ENCODE measurements at regions not wholly inside any gene's neighbourhood (a gene's known extent, or its start where the extent isn't known, plus 50 kb on each side); places are given as distances from the start of the nearest gene placed in this dataset.

- POLR2A ChIA-PET (ENCODE audit: unreplicated experiment): no interaction called here
- DNase-seq: no peak
- Histone ChIP-seq H2AK9ac (replicated peaks; ENCODE audit: low read depth, low read length, poor library complexity) (no peak overlapping the region), H3K9me3 (ENCODE audit: control insufficient read depth, insufficient read depth, low read length) (peaks cover 6% of the 10 kb centered on the region; the same call in 1 of the 2 replicates), H3K4ac (ENCODE audit: low read depth, low read length) (no peak overlapping the region), H2BK120ac (ENCODE audit: low read depth, low read length) (no peak overlapping the region), H3K27me3 (ENCODE audit: control insufficient read depth, insufficient read depth, low read length) (no peaks in the 10 kb centered on the region), H4K5ac (ENCODE audit: low read depth, low read length) (no peak overlapping the region), H4K20me1 (ENCODE audit: insufficient read depth, low read length) (no peaks in the 10 kb centered on the region), H2BK15ac (ENCODE audit: low read depth, low read length) (no peak overlapping the region), H3K4me3 (ENCODE audit: insufficient read depth, low read depth, low read length) (no peak overlapping the region), H3K4me1 (ENCODE audit: control insufficient read depth, insufficient read depth, low read length) (no peaks in the 10 kb centered on the region), H3K9ac (ENCODE audit: low read depth, low read length) (no peak overlapping the region), H4K91ac (ENCODE audit: insufficient read depth, low read depth, low read length) (no peak overlapping the region), H3K14ac (replicated peaks; ENCODE audit: low read depth, low read length) (no peak overlapping the region), H3K23ac (ENCODE audit: low read depth, low read length) (no peak overlapping the region), H3K18ac (ENCODE audit: low read depth, low read length) (no peak overlapping the region), H2BK20ac (ENCODE audit: low read depth, low read length) (no peak overlapping the region), H3K36me3 (ENCODE audit: control insufficient read depth, insufficient read depth, low read length) (no peaks in the 10 kb centered on the region), H4K8ac (ENCODE audit: low read depth in 2 of 2, low read length in 2 of 2) (no peak overlapping the region), H3K4me2 (ENCODE audit: low read depth, low read length) (no peak overlapping the region), H3K9me1 (ENCODE audit: insufficient read depth, low read length) (no peaks in the 10 kb centered on the region), H2AK5ac (ENCODE audit: low read depth, low read length) (no peak overlapping the region), H3K56ac (ENCODE audit: extremely low read depth, insufficient read depth, low read length) (no peak overlapping the region), H3K79me1 (ENCODE audit: low read depth in 1 of 2, low read length in 2 of 2) (no peaks in the 10 kb centered on the region), H3K27ac (ENCODE audit: insufficient read depth, low read length) (no peak overlapping the region), H2AFZ (replicated peaks; ENCODE audit: low read length, poor library complexity) (no peak overlapping the region), H2BK5ac (ENCODE audit: low read depth, low read length, poor library complexity, severe bottlenecking) (no peak overlapping the region)
- TF ChIP-seq NFE2L2 (IDR thresholded peaks at IDR 0.05; ENCODE audit: low read depth, low read length): no peak
- TF ChIP-seq MAZ (IDR thresholded peaks at IDR 0.05; ENCODE audit: borderline replicate concordance, low read depth, low read length): no peak
- no peak for TF ChIP-seq RFX5 (IDR thresholded peaks at IDR 0.05; ENCODE audit: low read depth, low read length)
- no peak for TF ChIP-seq CHD1 (IDR thresholded peaks at IDR 0.05; ENCODE audit: low read depth, low read length)
- no peak for TF ChIP-seq RCOR1 (IDR thresholded peaks at IDR 0.05; ENCODE audit: insufficient replicate concordance, low read length)
- no peak for TF ChIP-seq RAD21 (IDR thresholded peaks at IDR 0.05; ENCODE audit: low read length)
- TF ChIP-seq, protein P1, sequence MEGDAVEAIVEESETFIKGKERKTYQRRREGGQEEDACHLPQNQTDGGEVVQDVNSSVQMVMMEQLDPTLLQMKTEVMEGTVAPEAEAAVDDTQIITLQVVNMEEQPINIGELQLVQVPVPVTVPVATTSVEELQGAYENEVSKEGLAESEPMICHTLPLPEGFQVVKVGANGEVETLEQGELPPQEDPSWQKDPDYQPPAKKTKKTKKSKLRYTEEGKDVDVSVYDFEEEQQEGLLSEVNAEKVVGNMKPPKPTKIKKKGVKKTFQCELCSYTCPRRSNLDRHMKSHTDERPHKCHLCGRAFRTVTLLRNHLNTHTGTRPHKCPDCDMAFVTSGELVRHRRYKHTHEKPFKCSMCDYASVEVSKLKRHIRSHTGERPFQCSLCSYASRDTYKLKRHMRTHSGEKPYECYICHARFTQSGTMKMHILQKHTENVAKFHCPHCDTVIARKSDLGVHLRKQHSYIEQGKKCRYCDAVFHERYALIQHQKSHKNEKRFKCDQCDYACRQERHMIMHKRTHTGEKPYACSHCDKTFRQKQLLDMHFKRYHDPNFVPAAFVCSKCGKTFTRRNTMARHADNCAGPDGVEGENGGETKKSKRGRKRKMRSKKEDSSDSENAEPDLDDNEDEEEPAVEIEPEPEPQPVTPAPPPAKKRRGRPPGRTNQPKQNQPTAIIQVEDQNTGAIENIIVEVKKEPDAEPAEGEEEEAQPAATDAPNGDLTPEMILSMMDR (conservative IDR thresholded peaks at IDR 0.05; ENCODE audit: low read depth, low read length): no peak
- no peak for TF ChIP-seq BHLHE40 (IDR thresholded peaks at IDR 0.05; ENCODE audit: low read depth, low read length)
- no peak for TF ChIP-seq CEBPB (IDR thresholded peaks at IDR 0.05; ENCODE audit: low read depth, low read length)
- TF ChIP-seq USF2 (IDR thresholded peaks at IDR 0.05; ENCODE audit: low read depth, low read length): no peak
- TF ChIP-seq POLR2A (IDR thresholded peaks at IDR 0.05; ENCODE audit: low read depth, low read length): no peak
- ATAC-seq (ENCODE audit: low read depth): no peak
- CTCF ChIA-PET: no interaction called here
- dilution Hi-C loops (cut with HindIII; ENCODE audit: low sequenced_read_pairs, unreplicated experiment): no loop called here
- in situ Hi-C loops (cut with MboI; ENCODE audit: low sequenced_read_pairs): no loop called here
- intact Hi-C loops (cut with micrococcal nuclease): no loop called here
- WGBS, 2 experiments (ENCODE audit: extremely low coverage in 2 of 2, insufficient read length in 1 of 2): no CpG with 5 or more reads among the region's 3 CpGs
- BruUV-seq (replicated peaks): no TSS peak
Observed at GRCh38 chr15:45892182-45892581, 257.4 kb downstream of the SQOR start.

Data from IMR-90 (cell line).